GM11168 (cell line): ENCODE measurements at regions not wholly inside any gene's neighbourhood (a gene's known extent, or its start where the extent isn't known, plus 50 kb on each side); places are given as distances from the start of the nearest gene placed in this dataset.
"Not testable (repeated sequence)": the region's sequence is repeated elsewhere in the genome, so short reads cannot be mapped to it uniquely, and the experiment has no call there.

Source experiments
- in situ Hi-C: fragments of 300-500 bp; cut with MboI; formaldehyde crosslinking; loops from one replicate; pipeline ENCODE4 v1.12.0; 2022; ENCODE audit warnings: low sequenced_read_pairs; ENCODE audit not compliant: unreplicated experiment

DNA sequence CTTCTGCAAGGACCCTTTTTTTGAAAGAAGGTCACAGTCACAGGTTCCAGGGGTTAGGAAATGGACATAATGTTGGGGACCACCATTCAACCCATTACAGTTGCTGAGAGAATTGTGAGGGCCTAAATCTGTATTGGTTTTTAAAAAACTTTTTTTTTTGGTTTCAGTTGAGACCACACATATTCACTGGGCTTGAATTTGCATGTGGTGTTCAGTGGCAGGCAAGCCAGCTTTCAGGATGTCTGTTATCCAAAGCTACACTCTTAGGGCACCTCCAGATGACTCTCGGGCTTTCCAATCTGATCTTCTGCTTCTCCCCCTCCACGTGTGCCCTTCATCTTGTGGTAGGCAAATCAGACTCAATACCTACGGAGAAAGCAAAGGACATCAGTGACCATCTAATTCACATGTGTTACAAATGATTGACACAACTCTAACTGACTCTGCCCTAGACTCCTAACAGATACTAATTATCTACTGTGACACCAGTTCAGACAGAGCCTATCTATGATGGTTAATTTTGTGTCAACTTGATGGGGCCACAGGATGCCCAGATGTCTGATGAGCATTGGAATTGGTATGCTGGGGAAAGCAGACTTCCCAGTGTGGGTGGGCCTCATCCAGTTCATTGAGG is 93.3 kb upstream of the ELMO1 start:
- in situ Hi-C loops = no loop called here

- in situ Hi-C loops = no loop called here
Observed at GRCh38 chr7:37545619-37546534, 97.2 kb upstream of the ELMO1 start.

DNA sequence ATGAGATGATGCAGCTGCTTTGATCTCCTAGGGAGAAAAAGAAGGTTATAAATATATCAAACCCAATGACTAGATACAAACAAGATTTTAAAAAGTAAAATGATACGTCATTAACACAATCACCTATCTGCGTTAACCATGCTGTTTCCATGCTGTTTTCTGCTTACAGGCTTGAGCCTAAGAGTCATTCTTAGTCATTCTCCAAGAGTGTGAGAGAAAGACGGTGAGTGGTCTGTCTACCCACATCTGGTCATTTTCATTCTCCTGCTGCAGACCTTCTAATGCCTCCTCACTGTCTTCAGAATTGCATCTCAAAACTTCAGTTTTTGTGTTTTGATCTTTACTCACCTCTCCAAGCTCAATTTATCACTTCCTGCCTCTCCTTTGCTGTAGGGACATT is 98.0 kb upstream of the ELMO1 start:
- in situ Hi-C loops = no loop called here

GRCh38 chr7:37549076-37549931 is 100.6 kb upstream of the ELMO1 start:
- in situ Hi-C loops = no loop called here

- in situ Hi-C loops = no loop called here
Observed at GRCh38 chr7:37550426-37550825, 101.8 kb upstream of the ELMO1 start.

DNA sequence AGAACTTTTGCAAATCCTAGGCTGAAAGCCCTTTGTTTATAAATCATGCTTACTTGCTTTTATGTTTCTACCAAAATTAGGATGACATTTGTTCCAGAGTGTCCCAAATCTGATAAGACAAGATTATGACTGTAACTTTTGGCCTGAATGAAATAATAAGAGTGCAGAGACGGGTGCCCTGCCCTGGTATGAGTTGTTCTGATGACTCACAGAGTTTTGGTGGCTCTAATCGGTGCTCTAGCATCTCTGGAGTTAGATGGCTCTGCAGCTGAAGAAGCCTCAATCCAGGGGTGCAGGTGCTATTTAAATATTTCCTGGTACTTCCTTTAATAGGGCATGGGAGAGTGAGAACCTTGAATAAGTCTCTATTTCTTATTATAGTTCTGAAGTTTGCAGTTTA is 102.2 kb upstream of the ELMO1 start:
- in situ Hi-C loops = no loop called here

DNA sequence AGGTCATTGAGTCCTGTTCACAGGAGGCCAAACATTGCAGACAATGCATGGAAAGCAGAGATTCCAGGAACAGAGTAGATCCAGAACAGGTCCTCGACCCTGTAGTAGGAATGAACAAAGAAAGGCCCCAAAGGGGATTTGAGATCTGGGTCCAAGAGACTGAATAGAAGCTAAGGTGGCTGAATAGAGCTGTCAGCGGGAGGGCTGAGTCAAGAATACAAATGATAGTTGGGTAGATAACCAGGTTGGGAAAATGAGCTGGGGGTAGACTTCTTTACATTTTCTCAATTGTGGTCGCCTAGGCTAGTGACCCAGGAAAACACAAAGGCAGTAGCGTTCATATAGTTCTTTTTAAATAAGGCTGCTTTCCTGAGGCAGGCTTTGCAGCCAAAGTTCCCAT is 103.4 kb upstream of the ELMO1 start:
- in situ Hi-C loops = no loop called here

GRCh38 chr7:37552439-37552838 is 103.8 kb upstream of the ELMO1 start:
- in situ Hi-C loops = not testable (repeated sequence)

DNA sequence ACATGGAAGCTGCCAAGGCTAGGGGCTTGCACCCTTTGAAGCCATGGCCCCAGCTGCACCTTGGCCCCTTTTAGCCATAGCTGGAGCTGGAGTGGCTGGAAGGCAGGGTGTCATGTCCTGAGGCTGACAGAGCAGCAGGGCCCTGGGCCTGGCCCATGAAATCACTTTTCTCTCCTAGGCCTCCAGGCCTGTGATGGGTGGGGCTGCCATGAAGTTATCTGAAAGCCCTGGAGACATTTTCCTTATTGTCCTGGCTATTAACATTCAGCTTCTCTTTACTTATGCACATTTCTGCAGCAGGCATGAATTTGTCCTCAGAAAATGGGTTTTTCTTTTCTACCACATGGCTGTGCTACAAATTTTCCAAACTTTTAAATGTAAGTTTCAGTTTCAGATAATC is 106.9 kb upstream of the ELMO1 start:
- in situ Hi-C loops = no loop called here

- in situ Hi-C loops = no loop called here
Observed at GRCh38 chr7:37557571-37558209, 109.0 kb upstream of the ELMO1 start.

- in situ Hi-C loops = no loop called here
Observed at GRCh38 chr7:37558320-37559096, 109.8 kb upstream of the ELMO1 start.

DNA sequence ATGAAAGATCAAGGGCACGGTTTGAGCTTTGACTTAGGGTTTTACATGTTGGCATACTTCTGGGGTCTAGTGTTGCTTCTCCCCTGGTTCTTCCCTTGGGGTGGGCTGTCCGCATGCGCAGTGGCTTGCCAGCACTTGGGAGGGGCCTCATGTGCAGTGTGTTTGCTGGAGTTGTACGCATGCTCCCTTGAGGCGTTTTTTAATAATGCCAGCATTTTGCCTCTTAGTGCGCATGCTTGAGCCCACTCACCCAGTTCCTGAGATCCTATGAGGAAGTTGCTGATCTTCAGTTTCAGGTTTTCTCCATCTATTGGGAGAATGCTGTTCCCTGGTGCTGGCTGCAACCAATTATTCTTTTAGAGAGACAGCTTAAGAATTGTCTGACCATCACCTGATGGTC is 113.4 kb upstream of the GPR141 start:
- in situ Hi-C loops = no loop called here

DNA sequence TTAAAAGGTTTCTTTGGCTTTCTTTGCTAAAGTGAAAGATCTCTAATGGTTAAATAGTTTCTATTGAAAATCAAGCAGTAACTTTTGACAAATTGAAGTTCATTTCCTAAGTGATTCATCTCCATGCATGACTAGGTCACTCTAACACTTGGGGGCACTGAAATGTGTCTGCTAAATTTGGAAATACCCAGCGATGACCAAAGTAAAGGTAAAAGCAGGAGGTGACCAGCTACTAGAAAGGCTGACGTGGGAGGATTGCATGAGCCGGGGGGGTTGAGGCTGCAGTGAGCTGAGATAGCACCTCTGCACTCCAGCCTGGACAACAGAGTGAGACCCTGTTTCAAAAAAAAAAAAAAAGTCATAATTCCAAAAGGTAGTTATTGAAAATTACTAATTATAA is 111.8 kb upstream of the GPR141 start:
- in situ Hi-C loops = no loop called here

GRCh38 chr7:37577412-37577811 is 106.2 kb upstream of the GPR141 start:
- in situ Hi-C loops = no loop called here

DNA sequence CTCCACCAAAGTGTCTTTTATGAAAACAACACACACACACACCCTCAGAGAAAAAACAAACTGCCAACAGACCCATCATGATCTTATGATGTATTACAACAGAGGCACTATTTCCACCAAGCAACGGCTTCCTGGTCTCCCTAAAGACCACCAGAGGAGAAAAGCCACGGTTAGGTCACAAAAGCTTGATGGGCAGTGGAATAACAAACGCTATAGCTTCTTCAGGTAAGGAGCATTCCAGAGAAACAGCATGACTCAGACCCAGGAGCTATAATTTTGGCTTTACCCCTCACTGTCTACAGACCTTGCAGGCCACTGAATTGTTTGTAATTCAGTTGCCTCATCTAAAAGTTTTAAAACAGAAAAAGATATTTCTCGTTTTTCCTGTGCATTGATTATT is 105.7 kb upstream of the GPR141 start:
- in situ Hi-C loops = no loop called here

GRCh38 chr7:37578350-37578749 is 105.2 kb upstream of the GPR141 start:
- in situ Hi-C loops = no loop called here

- in situ Hi-C loops = no loop called here
Observed at GRCh38 chr7:37580376-37580775, 103.2 kb upstream of the GPR141 start.

- in situ Hi-C loops = not testable (repeated sequence)
Observed at GRCh38 chr7:37584651-37585463, 98.7 kb upstream of the GPR141 start.

DNA sequence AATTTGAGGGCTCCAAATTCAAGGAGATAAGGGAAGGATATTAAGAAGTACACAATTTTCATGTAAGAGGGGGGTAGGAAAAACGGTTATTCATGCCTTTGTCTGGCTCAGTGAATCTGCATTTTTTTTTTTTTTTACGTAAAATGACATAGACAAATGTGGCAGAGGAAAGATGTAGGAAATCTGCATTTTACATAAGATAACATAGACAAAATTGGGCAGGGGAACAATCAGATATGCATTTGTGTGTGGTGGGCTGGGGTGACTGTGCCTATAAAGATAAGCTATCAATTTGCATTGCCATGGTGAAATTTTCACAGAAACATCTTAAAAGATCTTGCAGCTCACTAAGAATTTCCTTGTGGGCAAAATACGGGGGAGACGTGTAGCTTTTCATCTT is 92.7 kb upstream of the GPR141 start:
- in situ Hi-C loops = no loop called here
